ENCODE measurements at regions not wholly inside any gene's neighbourhood (a gene's known extent, or its start where the extent isn't known, plus 50 kb on each side); places are given as distances from the start of the nearest gene placed in this dataset.

GRCh38 chr16:17936766-17937402 is 399.7 kb downstream of the NPIPA8 start:
- TF ChIP-seq EZH2 (IDR thresholded peaks at IDR 0.05) (no peak), POLR2AphosphoS5 (IDR thresholded peaks at IDR 0.05; ENCODE audit: borderline replicate concordance, low read depth, low read length) (no peak), FOXP2 (optimal IDR thresholded peaks at IDR 0.05; ENCODE audit: control extremely low read depth, extremely low read length, insufficient read depth) (no peak)

All from SK-N-MC (cell line).